ENCODE measurements at regions not wholly inside any gene's neighbourhood (a gene's known extent, or its start where the extent isn't known, plus 50 kb on each side); places are given as distances from the start of the nearest gene placed in this dataset.

GRCh38 chr7:49112222-49112621, 187.9 kb downstream of the CDC14C start:
- intact Hi-C loops (cut with DNase I; ENCODE audit: low total_unique reads) = no loop called here
- no peak for TF ChIP-seq POLR2A (IDR thresholded peaks at IDR 0.05)
- TF ChIP-seq, protein P1, sequence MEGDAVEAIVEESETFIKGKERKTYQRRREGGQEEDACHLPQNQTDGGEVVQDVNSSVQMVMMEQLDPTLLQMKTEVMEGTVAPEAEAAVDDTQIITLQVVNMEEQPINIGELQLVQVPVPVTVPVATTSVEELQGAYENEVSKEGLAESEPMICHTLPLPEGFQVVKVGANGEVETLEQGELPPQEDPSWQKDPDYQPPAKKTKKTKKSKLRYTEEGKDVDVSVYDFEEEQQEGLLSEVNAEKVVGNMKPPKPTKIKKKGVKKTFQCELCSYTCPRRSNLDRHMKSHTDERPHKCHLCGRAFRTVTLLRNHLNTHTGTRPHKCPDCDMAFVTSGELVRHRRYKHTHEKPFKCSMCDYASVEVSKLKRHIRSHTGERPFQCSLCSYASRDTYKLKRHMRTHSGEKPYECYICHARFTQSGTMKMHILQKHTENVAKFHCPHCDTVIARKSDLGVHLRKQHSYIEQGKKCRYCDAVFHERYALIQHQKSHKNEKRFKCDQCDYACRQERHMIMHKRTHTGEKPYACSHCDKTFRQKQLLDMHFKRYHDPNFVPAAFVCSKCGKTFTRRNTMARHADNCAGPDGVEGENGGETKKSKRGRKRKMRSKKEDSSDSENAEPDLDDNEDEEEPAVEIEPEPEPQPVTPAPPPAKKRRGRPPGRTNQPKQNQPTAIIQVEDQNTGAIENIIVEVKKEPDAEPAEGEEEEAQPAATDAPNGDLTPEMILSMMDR (IDR thresholded peaks at IDR 0.05) = no peak
- no peak for DNase-seq (ENCODE audit: low spot score in 2 of 2)
- no peak overlapping the region for H3K4me3 ChIP-seq (ENCODE audit: low read depth, poor library complexity, severe bottlenecking)
- 62 to 67% methylated on average over 3 of the region's 3 CpGs for WGBS, 2 donors

DNA sequence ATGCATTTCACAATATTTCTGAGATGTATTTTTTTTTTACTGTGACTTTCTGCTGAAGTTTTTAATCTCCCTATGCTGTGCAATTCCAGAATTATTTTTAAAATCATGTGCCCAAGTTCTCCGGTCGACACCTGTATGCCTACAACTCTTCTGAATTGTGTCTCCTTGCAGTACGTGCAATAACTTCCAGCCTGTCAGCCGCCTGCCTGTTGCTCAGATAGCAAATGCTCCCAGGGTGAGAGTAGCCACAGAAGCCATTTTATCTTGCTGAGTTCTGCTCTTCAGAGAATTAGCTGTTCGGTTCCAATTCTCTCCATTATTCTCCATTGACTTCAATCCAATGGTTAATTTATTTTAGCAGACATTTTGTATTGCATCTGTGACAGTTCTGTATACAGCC, 188.3 kb downstream of the CDC14C start:
- WGBS, 2 donors = 80 to 90% methylated on average over 5 of the region's 5 CpGs
- DNase-seq (ENCODE audit: low spot score in 2 of 2) = no peak
- intact Hi-C loops (cut with DNase I; ENCODE audit: low total_unique reads) = no loop called here

DNA sequence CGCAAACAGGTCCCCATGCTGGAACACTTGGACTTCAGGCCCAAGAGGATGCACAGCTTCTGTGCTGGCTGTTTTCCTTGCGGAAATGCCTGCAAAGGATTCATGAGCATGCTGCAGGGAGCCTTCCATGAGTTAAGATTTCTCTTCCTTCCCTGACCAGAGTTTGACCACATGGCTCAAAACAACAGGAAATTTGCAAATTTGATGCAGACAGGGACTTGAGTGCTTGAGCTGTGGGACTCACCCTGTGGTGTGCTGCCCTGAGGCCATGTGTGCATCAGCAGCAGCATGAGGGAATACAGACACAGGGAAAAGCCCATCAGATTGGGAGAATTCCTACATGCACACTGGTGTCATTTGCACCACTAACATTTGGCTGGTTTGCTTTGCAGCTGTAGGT, 195.4 kb downstream of the CDC14C start:
- 88 to 89% methylated on average over 2 of the region's 2 CpGs for WGBS, 2 donors
- H3K4me3 ChIP-seq (ENCODE audit: low read depth, poor library complexity, severe bottlenecking) = no peak overlapping the region
- no peak for DNase-seq (ENCODE audit: low spot score in 2 of 2)
- intact Hi-C loops (cut with DNase I; ENCODE audit: low total_unique reads) = no loop called here
- TF ChIP-seq, protein P1 (IDR thresholded peaks at IDR 0.05) = no peak
- TF ChIP-seq POLR2A (IDR thresholded peaks at IDR 0.05) = no peak

More for the DNA sequence above, 188.3 kb downstream of the CDC14C start:
- H3K4me3 ChIP-seq (ENCODE audit: low read depth, poor library complexity, severe bottlenecking) = no peak overlapping the region
- TF ChIP-seq, protein P1 (IDR thresholded peaks at IDR 0.05) = no peak
- no peak for TF ChIP-seq POLR2A (IDR thresholded peaks at IDR 0.05)

- WGBS, 2 donors = 57 to 58% methylated on average over 3 of the region's 3 CpGs
- H3K4me3 ChIP-seq (ENCODE audit: low read depth, poor library complexity, severe bottlenecking) = no peak overlapping the region
- DNase-seq (ENCODE audit: low spot score in 2 of 2) = no peak
- TF ChIP-seq POLR2A (IDR thresholded peaks at IDR 0.05) = no peak
- TF ChIP-seq, protein P1 (IDR thresholded peaks at IDR 0.05) = no peak
- intact Hi-C loops (cut with DNase I; ENCODE audit: low total_unique reads) = no loop called here
Observed at GRCh38 chr7:49125246-49125645, 200.9 kb downstream of the CDC14C start.

- no peak overlapping the region for H3K4me3 ChIP-seq (ENCODE audit: low read depth, poor library complexity, severe bottlenecking)
- TF ChIP-seq, protein P1 (IDR thresholded peaks at IDR 0.05) = no peak
- no peak for TF ChIP-seq POLR2A (IDR thresholded peaks at IDR 0.05)
- WGBS, 2 donors = 27 to 31% methylated on average over 5 of the region's 5 CpGs
- DNase-seq (ENCODE audit: low spot score in 2 of 2) = no peak
- intact Hi-C loops (cut with DNase I; ENCODE audit: low total_unique reads) = no loop called here
Observed at GRCh38 chr7:49127359-49127913, 203.1 kb downstream of the CDC14C start.

DNA sequence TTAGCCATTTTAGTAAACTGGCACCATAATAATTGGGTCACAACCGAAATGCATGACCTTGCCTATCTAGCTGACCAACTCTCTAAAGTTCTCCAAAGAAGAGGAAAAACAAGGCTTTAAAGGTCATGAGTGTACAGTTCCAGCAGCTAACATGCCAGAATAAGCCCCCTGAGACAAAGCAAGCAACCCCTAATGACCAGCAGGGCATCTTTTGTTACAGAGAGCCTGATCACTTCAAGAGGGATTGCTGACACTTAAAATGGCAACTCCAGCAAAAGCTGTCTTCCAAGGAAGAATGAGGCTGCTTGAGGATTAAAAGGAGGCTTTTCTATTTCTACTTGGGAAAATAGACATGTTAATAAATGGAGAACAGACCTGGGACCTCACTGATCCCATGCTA, 213.6 kb downstream of the CDC14C start:
- 89 to 97% methylated on average over 1 of the region's 1 CpG for WGBS, 2 donors
- intact Hi-C loops (cut with DNase I; ENCODE audit: low total_unique reads) = no loop called here
- H3K4me3 ChIP-seq (ENCODE audit: low read depth, poor library complexity, severe bottlenecking) = no peak overlapping the region
- DNase-seq (ENCODE audit: low spot score in 2 of 2) = no peak
- TF ChIP-seq POLR2A (IDR thresholded peaks at IDR 0.05) = no peak
- TF ChIP-seq, protein P1 (IDR thresholded peaks at IDR 0.05) = no peak
